ENCODE measurements at regions not wholly inside any gene's neighbourhood (a gene's known extent, or its start where the extent isn't known, plus 50 kb on each side); places are given as distances from the start of the nearest gene placed in this dataset.
"Not testable (repeated sequence)": the region's sequence is repeated elsewhere in the genome, so short reads cannot be mapped to it uniquely, and the experiment has no call there.

GRCh38 chr7:131726031-131726430, 169.6 kb upstream of the PODXL start:
- no peak for DNase-seq (ENCODE audit: low spot score)

DNA sequence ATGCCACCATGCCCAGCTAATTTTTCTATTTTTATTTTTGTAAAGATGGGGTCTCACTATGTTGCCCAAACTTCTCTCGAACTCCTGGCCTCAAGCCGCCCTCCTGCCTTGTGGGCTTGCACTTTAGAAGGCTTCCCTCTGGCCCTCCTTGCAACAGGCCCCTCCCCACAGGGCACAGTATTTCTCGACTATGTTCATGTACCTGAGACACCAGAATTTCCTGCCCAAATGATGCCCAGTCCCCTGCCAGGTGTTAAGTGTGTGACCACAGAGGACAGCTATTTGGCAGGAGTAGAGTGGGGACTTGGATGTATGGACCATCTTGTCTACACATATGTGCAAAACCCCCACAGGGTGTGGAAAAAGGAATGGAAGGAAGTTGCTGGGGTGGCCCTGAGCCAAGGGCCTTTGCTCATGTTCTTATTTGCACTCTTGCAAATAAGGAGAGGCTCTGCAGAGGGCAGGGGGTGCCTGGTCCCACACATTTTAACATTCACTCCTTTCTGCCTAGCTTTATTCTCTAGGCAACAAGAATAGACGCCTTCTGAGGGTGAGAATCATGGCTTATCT, 168.4 kb upstream of the PODXL start:
- DNase-seq (ENCODE audit: low spot score): no peak

DNA sequence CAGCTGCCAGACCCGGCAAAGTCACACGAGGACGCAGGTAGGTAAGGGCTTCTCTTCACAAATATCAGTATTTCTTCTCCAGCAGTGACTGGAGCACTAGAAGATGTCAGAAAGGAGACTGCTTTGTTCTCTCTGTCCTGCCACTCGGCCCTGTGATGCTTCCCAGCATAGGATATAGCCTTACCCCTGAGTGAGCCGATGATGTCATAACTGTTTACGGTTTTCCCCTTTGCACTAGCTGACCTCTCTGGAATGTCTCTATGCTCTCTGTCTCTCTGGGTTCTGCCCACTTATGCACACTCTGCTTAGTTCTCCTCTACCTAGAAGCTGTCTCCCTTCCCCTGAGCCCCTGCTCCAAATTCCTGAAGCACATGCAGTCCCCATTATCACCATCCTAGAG, 167.5 kb upstream of the PODXL start:
- no peak for DNase-seq (ENCODE audit: low spot score)

GRCh38 chr7:131722371-131722770, 165.9 kb upstream of the PODXL start:
- DNase-seq (ENCODE audit: low spot score): no peak

DNA sequence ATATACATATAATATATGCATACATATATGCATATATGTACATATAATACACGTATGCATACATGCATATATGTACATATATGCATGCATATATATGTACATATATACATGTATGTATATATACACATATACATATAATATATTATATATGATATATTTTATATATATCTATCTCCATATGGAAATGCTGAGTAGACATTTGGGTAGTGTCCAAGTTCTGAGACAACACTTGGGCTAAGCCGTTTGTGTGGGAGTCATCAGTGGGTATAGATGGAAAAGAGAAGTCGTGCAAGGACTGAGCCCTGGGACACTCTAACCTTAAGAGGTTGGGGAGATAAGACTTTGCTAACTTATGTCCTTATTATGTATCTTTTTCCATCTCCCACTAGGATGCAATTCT, 165.2 kb upstream of the PODXL start:
- no peak for DNase-seq (ENCODE audit: low spot score)

DNA sequence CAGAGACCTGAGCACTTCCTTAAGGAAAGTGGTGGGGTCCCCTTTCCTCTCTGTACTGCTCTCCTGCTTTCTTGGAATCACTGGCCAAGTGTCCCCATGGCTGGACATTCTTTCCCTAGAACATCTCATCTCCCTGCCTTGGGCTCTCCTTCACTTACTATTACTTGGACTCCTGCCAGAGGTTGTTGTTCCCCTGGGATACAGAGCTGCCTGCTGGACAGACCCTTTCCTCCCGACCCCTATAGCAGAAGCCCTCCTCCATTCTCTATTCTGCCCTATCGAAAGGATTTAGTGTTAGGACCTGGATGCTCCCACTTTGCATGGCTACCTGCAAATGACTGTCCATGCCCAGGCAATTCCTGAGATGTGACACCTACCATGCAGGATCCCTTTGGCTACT, 164.3 kb upstream of the PODXL start:
- DNase-seq (ENCODE audit: low spot score): no peak

DNA sequence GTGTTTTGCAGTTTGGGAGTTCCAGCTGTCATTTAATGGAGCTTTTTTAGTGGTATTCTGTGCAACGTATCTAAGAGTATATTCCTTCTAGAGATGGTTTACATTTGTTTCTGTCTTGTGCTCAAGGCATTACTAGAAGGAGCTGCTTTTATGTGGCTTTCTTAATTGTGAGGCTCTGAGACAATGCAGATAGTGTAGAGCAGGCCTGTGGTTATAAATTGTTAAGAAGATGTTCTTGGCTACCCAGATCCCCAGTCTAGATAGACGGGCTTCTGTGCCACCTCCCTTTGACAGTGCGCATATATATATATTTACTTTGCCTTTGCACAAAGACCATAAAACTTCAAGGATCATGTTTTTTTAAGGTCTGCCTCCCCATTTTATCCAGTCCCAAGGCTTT, 160.8 kb upstream of the PODXL start:
- no peak for DNase-seq (ENCODE audit: low spot score)

- no peak for DNase-seq (ENCODE audit: low spot score)
Measured at GRCh38 chr7:131699323-131699722, 142.9 kb upstream of the PODXL start.

- DNase-seq (ENCODE audit: low spot score): peak; percentile 77
Measured at GRCh38 chr7:131692131-131692960, 135.9 kb upstream of the PODXL start.

GRCh38 chr7:131691454-131692130, 135.2 kb upstream of the PODXL start:
- no peak for DNase-seq (ENCODE audit: low spot score)

DNA sequence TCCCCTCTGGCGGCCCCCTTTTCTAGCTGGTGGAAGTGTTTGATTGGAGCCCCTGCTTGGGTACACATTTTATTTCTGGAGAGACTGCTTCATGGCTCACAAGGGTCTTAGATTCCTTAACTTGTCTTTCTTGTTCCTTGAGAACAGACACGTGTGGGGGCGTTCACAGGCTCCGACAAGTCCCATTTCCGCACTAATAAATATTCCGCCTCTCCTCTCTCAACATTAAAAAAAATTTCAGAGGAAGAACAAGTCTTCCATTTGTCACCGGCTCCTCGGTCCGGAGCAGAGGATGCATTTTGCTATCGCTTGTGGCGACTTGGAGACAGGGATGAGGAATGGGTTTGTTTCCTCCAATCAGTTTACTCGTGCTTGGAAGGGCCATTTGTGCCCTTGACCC, 134.0 kb upstream of the PODXL start:
- no peak for DNase-seq (ENCODE audit: low spot score)

DNA sequence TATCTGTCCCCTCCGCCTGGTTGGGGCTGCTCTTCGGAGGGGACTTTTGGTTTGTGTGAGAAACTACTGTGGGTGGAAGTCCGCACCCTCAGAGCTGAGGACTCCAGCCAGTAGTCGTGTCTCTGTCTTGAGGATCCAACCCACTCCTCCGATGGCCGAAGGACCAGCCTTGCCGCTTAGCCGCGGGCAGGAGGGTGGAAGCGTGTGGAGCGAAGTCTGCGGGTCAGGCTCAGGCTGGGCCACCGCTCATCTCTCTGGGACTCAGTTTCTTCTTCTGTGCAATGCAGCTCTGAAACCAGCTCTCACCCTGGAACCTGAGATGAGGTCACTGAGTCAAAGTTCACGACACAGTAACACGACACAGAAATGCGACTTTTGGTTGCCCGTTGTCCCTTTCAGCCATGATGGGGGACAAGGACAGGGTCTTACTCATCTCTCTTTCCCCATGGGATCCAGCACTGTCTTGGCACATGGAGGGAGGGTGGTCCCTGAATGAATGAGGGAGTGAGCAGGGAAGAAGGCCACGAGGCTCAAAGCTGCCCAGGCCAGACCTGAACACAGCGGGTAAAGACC, 133.3 kb upstream of the PODXL start:
- no peak for DNase-seq (ENCODE audit: low spot score)

GRCh38 chr7:131688738-131689661, 132.6 kb upstream of the PODXL start:
- peak; percentile 99 for DNase-seq (ENCODE audit: low spot score)

DNA sequence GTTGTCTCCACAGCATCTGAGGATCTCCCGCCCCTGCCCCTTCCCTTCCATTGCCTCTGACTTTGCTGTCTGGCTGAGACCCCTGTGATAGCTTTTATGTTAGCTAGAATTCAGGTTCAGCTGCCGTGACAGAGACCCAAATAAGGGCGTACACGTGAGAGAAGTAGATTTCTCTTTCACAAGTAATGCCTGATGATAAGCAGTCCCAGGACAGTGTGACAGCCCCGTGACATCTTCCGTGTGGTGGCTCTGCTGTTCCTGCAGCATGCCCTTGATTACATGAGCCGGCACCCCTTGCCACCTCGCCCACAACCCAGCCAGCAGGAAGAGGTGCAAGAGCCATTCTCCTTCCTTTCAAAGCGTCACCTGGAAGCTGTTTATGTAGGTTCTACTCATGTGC, 130.9 kb upstream of the PODXL start:
- DNase-seq (ENCODE audit: low spot score): no peak

- DNase-seq (ENCODE audit: low spot score): no peak
Measured at GRCh38 chr7:131686833-131687232, 130.4 kb upstream of the PODXL start.

- DNase-seq (ENCODE audit: low spot score): no peak
Measured at GRCh38 chr7:131683536-131684125, 127.2 kb upstream of the PODXL start.

DNA sequence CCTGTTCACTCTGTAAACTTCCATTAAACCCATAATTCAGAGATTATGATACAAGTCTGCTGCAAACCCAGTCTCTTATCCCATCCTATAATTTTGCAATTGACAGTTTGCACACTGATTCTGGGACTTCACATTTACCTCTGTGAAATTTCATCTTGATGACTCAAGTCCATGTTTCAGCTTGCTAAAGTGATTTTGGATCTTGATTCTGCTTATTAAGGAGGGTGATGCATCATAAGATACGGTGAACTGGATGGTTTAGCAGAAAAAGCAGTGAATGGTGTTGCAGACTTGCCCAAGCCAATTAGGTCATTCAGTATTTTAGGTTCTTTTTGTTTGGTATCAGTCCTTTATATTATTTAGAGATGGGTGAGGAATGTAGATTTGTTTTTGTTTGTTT, 125.5 kb upstream of the PODXL start:
- no peak for DNase-seq (ENCODE audit: low spot score)

GRCh38 chr7:131679071-131679470, 122.6 kb upstream of the PODXL start:
- not testable (repeated sequence) for DNase-seq (ENCODE audit: low spot score)

- not testable (repeated sequence) for DNase-seq (ENCODE audit: low spot score)
Measured at GRCh38 chr7:131676850-131677249, 120.4 kb upstream of the PODXL start.

- DNase-seq (ENCODE audit: low spot score): no peak
Measured at GRCh38 chr7:131674131-131674530, 117.7 kb upstream of the PODXL start.

GRCh38 chr7:131673576-131673975, 117.1 kb upstream of the PODXL start:
- DNase-seq (ENCODE audit: low spot score): no peak
